Muscle of back (tissue), 3 donors: ENCODE measurements at regions not wholly inside any gene's neighbourhood (a gene's known extent, or its start where the extent isn't known, plus 50 kb on each side); places are given as distances from the start of the nearest gene placed in this dataset.
A peak's percentile ranks its signal among the peaks of the same experiment; 100 is the strongest.

Experiments used
- DNase-seq, 3 donors: peaks; one replicate each; pipeline versions ENCODE4 v3.0.0 to v3.0.0-alpha.2; 2013

- peak in 2 of 3 donors; percentile 51 to 86 for DNase-seq
Observed at GRCh38 chr3:154583086-154583634, 153.2 kb upstream of the GPR149 start.

DNA sequence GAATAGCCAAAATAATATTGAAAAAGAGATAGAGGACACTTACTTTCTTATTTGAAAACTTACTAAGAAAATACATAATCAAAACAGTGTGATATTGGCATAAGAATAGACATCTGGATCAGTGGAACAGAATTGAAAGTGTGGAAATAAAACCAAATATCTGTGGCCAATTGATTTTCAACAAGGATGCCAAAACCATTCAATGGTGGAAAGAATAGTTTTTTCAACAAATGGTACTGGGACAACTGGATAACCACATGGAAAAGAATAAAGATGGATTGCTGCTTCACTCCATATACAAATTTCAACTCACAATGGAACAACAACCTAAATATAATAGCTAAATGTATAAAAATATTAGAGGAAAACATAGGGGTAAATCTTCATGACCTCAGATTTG lies 152.5 kb upstream of the GPR149 start:
- peak in 2 of 3 donors; percentile 15 to 63 for DNase-seq

- DNase-seq = peak in 1 of 3 donors; percentile 13
Observed at GRCh38 chr3:154571553-154572226, 141.7 kb upstream of the GPR149 start.

GRCh38 chr3:154568064-154568463 lies 138.1 kb upstream of the GPR149 start:
- no peak for DNase-seq

DNA sequence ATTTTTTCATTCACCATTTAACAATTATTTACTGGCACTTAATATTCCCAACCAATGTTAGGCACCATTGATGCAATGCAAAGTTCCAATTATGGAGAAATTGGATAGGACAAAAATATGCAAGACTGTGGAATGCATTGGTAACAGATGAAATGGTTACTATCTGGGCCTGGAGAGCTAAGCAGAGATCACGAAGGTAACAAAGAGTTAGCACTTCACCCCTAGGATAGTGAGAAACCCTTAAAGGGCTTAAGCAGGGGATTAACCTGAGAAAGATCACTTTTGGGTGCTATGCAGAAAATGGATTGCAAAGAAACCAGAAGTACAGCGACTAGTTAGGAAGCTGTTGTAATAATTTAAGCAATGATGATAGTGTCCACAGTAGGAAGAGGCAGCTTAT lies 129.6 kb upstream of the GPR149 start:
- DNase-seq = no peak

- no peak for DNase-seq
Observed at GRCh38 chr3:154552338-154552737, 122.3 kb upstream of the GPR149 start.

DNA sequence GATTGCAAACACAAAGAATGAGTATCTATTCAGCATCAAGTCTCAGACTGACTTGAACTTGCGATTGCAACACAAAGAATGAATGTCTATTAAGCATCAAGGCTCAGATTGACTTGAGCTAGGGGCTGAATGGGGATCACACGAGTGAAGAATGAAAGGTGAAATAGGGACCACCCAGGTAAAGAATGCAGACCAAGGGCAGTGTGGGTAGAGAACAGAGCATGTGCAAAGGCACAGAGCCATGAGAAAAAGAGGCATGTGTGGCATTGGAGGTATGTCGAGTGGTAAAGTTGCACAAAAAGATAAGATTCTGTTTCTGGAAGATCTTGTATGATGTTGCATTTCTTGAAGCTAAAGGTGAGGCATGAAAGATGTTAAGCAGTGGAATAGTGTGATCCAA lies 119.4 kb upstream of the GPR149 start:
- no peak for DNase-seq

GRCh38 chr3:154548341-154548740 lies 118.4 kb upstream of the GPR149 start:
- no peak for DNase-seq

DNA sequence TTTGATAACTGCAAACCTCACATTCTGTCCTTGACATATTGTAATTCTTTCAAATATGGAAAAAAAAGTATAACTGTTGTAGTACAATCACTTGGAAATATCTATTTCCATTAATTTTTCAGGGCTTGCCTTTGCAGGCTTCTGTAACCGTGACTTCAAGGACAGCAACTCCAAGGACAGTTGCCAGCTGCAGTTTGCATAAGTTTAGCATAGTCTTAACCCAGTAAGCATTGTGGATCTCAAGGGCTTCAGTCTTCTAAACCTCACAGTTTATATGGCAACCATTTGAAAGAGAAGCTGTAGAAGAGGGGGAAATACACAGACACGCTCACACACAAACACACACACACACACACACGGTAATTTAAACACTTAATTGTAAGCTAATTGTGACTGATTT lies 112.8 kb upstream of the GPR149 start:
- no peak for DNase-seq

GRCh38 chr3:154540950-154541604 lies 111.1 kb upstream of the GPR149 start:
- no peak for DNase-seq

- no peak for DNase-seq
Observed at GRCh38 chr3:154538566-154539360, 108.8 kb upstream of the GPR149 start.

DNA sequence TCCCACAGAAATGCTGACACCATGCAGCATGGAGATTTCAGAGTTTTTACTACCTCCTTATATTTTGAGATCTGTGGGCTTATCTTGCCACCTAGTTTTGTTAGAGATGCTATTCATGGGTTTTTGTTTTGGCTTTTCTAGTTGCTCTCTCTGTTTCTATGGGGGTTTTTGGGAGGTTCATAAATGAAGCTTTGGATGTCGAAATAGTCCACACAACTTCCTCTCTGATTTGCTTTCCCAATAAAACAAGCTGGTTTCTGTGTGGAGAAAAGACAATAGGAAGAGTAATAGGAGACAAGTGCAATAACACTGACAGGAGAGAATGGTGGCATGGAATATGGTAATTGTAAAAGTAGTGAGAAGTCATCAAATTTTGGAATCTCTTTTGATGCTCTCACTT lies 106.8 kb upstream of the GPR149 start:
- DNase-seq = no peak

DNA sequence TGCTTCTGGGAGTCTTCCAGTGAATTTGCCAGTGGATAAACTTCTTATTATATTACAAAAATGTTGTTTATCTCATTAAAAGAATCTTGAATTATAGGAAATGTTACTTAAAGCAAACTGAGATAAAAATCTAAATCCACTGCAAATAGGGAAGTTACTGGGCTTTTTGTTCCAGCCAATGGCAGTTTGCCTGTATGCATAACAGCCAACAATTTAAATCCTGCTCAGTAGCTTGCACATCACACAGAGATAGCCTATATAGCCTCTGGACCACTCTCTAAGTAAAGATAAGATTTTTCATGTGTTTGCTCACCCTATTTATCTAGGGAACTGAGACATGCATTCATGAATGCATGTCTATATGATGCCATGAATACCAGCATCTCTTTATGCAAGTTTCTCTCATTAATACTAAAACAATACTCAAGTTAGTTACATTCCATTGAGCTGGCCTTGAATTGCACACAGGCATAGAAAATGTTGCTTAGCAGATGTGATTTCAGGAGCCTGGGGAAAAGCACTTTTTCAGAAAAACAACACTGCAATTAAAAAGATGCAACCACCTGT lies 92.1 kb upstream of the GPR149 start:
- DNase-seq = peak in 1 of 3 donors; percentile 12

GRCh38 chr3:154517404-154517803 lies 87.4 kb upstream of the GPR149 start:
- no peak for DNase-seq

- DNase-seq = no peak
Observed at GRCh38 chr3:154515921-154516320, 85.9 kb upstream of the GPR149 start.

GRCh38 chr3:154510780-154511179 lies 80.8 kb upstream of the GPR149 start:
- DNase-seq = no peak

DNA sequence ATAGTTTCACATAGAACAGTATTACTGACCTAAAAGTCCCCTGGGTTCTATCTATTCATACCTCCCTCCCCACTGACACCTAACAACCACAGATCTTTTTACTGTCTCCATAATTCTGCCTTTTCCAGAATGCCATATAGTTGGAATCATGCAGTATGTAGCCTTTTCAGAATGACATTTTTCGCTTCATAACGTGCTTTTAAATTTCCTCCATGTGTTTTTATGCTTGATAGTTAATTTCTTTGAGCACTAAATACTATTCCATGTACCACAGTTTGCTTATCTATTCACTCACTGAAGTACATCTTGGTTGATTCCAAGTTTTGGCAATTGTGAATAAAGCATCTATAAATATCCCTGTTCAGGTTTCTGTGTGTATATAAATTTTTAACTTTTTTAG lies 77.7 kb upstream of the GPR149 start:
- no peak for DNase-seq

GRCh38 chr3:154496978-154497377 lies 67.0 kb upstream of the GPR149 start:
- no peak for DNase-seq

- no peak for DNase-seq
Observed at GRCh38 chr3:154496540-154496939, 66.5 kb upstream of the GPR149 start.

- DNase-seq = no peak
Observed at GRCh38 chr3:154486949-154487348, 57.0 kb upstream of the GPR149 start.

- no peak for DNase-seq
Observed at GRCh38 chr3:154482507-154482906, 52.5 kb upstream of the GPR149 start.

- DNase-seq = no peak
Observed at GRCh38 chr3:154480033-154480432, 50.0 kb upstream of the GPR149 start.
